HG02870 (cell line): ENCODE measurements at regions not wholly inside any gene's neighbourhood (a gene's known extent, or its start where the extent isn't known, plus 50 kb on each side); places are given as distances from the start of the nearest gene placed in this dataset.

Experiments used
- ATAC-seq: cut with Tn5 transposase; IDR thresholded peaks from one replicate; pipeline ENCODE4 v1.9.1; 2021; ENCODE audit warnings: mild to moderate bottlenecking, moderate library complexity; ENCODE audit not compliant: unreplicated experiment

GRCh38 chr6:139862311-139862710, 487.9 kb upstream of the CITED2 start:
- no peak for ATAC-seq

GRCh38 chr6:139860203-139860602, 485.8 kb upstream of the CITED2 start:
- no peak for ATAC-seq

- ATAC-seq = no peak
Measured at GRCh38 chr6:139858429-139858828, 484.0 kb upstream of the CITED2 start.

GRCh38 chr6:139857143-139857542, 482.7 kb upstream of the CITED2 start:
- no peak for ATAC-seq

- ATAC-seq = no peak
Measured at GRCh38 chr6:139856562-139856961, 482.1 kb upstream of the CITED2 start.

- no peak for ATAC-seq
Measured at GRCh38 chr6:139855671-139856311, 481.3 kb upstream of the CITED2 start.

- ATAC-seq = no peak
Measured at GRCh38 chr6:139853302-139853992, 479.0 kb upstream of the CITED2 start.

- no peak for ATAC-seq
Measured at GRCh38 chr6:139852488-139853140, 478.2 kb upstream of the CITED2 start.

- ATAC-seq = no peak
Measured at GRCh38 chr6:139852067-139852466, 477.6 kb upstream of the CITED2 start.

- ATAC-seq = no peak
Measured at GRCh38 chr6:139851206-139851605, 476.8 kb upstream of the CITED2 start.

GRCh38 chr6:139850512-139850911, 476.1 kb upstream of the CITED2 start:
- no peak for ATAC-seq

GRCh38 chr6:139847457-139847813, 473.0 kb upstream of the CITED2 start:
- no peak for ATAC-seq

GRCh38 chr6:139846538-139847456, 472.3 kb upstream of the CITED2 start:
- no peak for ATAC-seq

- ATAC-seq = no peak
Measured at GRCh38 chr6:139844907-139845306, 470.5 kb upstream of the CITED2 start.

- peak; percentile 88 for ATAC-seq
Measured at GRCh38 chr6:139841794-139842215, 467.4 kb upstream of the CITED2 start.

- peak; percentile 34 for ATAC-seq
Measured at GRCh38 chr6:139839506-139840156, 465.2 kb upstream of the CITED2 start.

- no peak for ATAC-seq
Measured at GRCh38 chr6:139834232-139834631, 459.8 kb upstream of the CITED2 start.

GRCh38 chr6:139833592-139833991, 459.1 kb upstream of the CITED2 start:
- ATAC-seq = no peak

GRCh38 chr6:139832493-139833305, 458.3 kb upstream of the CITED2 start:
- ATAC-seq = no peak

GRCh38 chr6:139829576-139829975, 455.1 kb upstream of the CITED2 start:
- ATAC-seq = no peak
